ENCODE measurements at regions not wholly inside any gene's neighbourhood (a gene's known extent, or its start where the extent isn't known, plus 50 kb on each side); places are given as distances from the start of the nearest gene placed in this dataset.

DNA sequence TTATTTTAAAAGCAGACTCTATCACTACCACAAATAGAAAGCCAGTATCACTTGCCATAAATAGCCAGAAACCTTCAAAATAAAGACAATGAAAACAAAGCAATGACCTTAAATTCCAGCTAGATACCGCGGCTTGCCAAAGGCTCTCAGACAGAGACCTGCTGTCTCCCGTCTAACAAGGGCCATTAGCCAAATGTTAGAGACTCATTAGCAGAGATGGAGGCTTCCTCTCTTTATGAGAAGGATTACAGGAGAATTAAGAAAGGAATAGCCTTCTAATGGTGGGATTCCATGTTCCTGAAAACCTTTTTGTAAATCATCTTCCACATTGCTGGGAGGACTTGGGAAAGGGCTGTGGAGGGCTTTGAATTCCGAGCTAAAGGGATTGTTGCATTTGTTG lies 206.7 kb downstream of the AACS start:
- no peak for DNase-seq (ENCODE audit: low spot score)

- DNase-seq (ENCODE audit: low spot score): no peak
Measured at GRCh38 chr12:125272383-125272933, 207.2 kb downstream of the AACS start.

- DNase-seq (ENCODE audit: low spot score): no peak
Measured at GRCh38 chr12:125276567-125276966, 211.3 kb downstream of the AACS start.

DNA sequence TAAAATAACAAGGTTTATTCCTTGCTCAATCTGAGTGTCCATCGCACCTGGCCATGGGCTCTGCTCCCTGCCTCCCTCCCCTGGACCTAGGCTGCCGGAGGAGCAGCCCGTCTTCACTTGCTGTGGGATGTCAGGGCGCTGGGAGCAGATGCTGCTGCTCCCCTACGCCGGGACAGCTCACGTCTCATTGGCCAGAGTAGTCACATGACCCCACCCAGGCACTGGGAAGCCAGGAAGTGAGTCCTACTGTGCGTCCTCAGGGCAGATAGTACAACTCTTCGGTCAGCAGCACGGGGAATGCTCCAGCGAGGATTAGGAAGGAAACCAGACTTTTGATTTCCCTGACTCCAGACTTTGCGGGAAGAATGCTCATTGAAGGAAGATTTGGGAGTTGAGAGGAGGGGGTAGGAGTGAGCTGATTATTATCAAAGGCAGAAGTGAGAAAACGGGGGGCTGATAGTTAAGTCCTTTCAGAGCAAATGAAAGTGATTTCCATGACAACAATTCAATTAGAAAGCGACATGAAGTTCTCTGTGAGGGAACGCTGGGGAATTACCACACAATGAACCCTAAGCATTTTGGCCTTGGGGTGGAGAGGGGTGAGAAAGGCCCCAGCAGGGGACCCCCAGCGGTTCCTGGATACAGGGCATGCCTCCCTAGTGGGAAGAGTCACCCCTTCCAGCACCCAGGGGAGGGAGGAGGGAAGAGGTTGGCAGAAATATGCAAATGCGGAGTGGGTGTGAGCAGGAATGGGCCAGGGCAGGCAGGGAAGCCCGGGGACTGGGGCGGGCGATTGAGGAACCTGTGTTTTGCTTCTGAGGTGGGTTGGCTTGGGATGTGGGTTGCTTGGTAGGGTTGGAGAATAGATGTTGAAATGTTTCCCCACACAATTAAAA lies 215.5 kb downstream of the AACS start:
- no peak for DNase-seq (ENCODE audit: low spot score)

- DNase-seq (ENCODE audit: low spot score): no peak
Measured at GRCh38 chr12:125282921-125283320, 217.7 kb downstream of the AACS start.

GRCh38 chr12:125283521-125283920 lies 218.3 kb downstream of the AACS start:
- DNase-seq (ENCODE audit: low spot score): no peak

GRCh38 chr12:125284087-125284486 lies 218.9 kb downstream of the AACS start:
- no peak for DNase-seq (ENCODE audit: low spot score)

DNA sequence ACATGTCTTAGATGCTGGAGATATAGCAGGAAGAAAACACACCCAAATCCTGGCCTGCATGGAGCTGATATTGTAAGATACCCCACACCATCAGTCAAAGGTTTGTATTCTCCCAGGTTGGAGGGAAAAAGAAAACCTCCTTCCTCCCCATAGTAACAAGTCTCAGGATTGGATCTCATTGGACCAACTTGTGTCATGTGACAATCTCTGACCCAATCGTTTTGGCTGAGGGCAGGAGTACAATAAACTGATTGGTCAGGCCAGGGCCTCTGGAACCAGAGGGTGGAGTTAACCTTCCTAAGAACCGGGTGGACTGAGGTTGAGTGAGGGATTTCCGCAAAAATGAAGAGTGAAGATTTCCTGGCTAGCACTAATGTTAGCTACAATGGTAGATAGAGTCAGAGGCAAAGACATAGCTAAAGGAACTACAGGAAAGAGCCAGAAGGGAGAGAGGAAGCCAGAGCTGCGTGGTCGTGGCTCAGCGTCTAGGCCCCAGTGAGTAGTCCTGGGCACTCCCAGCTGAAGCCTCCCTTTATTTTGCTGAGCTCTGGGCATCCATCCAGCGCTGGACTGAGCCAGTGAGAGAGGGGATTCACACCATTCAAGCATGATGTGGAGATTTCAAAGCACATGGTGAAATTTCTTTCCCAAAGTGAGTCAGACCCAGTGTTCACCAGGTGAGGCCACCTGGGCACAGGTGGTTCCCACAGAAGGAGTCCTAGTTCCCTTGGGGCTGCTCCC lies 219.9 kb downstream of the AACS start:
- DNase-seq (ENCODE audit: low spot score): no peak

- no peak for DNase-seq (ENCODE audit: low spot score)
Measured at GRCh38 chr12:125286005-125286727, 220.9 kb downstream of the AACS start.

DNA sequence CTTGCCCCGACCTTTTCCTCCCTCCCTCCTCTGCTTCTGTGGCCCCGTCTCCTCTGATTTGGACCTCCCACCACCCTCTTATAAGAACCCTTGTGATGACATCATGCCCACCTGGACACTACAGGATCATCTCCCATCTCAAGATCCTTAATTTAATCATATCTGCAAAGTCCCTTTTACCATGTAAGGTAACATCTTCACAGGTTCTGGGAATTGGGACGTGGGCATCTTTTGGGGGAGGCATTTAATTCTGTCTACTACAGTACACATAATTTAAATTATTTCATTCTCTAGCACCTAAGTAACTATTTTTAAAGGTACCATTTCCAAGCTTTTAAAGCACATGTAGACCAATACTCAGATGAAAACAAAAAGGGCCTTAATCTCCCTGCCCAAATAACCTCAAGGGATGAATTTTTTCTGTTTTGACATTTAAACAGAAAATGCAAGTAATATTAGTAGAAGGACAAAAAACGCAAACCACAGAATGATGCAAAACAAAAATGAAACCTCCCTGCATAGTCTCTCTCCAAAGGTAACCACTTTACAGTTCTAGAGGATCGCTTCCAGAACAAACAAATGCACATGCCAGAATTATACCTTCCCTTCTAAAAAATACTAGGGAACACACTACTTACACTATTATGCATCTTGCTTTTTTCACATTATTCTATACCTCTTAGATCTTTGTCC lies 222.1 kb downstream of the AACS start:
- no peak for DNase-seq (ENCODE audit: low spot score)

DNA sequence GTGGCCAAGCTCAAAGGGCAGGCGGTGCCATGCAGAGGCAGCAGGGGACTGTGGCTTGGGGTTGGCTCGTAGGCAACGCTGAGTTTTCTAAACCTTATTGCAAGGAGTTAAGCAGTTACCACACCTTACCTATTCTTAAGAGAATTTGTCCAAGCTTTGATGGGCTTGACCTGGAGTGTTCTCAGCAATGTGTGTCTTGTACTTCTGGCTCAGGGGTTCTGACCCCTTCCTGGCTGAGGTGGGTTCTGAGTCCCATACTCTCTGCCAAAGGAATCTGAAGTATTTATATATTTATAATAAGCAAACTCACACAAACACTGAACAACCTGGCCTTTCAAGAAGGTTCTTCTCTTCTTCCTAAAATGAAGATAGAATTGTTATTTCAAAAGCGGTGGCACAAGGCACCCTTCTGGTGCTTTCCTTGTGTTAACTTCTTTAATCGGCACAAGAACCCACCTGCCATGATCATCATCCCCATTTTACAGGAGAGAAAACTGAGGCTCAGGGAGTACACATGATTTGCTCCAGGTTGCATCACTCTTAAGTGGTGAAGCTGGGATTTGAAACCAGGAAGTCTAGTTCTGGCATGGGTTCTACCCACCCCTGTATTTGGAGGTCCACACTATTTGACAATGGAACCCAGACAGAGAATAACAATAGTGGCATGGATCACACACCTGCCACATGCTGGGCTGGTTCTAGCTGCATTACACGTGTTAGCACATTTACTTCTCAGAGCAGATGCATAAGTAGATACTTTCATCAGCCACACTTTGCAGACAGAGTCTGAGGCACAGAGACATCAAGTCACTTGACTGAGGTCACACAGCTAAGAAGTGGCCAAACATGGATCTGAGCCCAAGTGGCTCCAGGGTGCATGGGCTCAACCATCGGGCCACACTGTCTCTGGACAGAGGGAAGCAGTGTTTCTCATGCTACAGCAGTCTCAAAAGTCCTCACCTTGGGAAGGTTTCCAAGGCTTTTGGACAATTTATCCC lies 224.0 kb downstream of the AACS start:
- DNase-seq (ENCODE audit: low spot score): no peak

- no peak for DNase-seq (ENCODE audit: low spot score)
Measured at GRCh38 chr12:125289970-125290369, 224.7 kb downstream of the AACS start.

DNA sequence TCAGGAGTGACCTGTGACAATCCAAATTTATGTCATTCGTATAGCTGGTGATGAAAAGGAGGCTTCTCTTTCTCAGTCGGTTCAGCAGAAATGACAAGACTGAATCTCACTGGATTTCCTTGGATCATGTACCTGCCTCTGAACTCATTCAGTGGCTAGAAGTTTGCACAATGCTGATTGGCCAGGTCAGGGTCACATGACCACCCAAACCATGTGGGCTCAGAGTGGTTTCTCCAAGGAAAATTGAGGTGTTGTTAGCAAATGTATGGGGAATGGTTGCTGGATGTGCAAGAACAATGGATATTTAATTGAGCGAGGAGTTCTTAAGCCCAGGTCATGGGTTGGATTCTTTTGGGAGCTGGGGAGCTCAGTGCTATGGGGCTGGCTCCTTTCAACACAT lies 227.5 kb downstream of the AACS start:
- no peak for DNase-seq (ENCODE audit: low spot score)

DNA sequence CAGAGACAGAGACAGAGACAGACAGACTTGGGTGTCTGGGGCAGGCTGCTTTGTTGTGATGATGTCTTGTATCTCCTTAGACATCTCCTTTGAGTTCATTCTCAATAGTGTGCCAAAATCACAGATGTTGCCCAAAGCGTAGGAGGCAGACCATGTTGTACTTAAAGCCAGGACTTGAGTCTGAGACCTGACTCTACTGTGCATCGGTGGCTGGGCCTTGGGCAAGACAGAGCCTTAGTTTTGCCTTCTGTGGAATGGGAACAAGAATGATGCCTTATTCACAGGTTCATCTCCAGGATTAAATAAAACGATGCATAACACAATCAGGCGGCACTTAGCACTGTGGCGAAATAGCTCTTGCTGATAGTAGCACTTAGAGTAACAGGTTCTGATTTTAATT lies 230.3 kb downstream of the AACS start:
- no peak for DNase-seq (ENCODE audit: low spot score)

DNA sequence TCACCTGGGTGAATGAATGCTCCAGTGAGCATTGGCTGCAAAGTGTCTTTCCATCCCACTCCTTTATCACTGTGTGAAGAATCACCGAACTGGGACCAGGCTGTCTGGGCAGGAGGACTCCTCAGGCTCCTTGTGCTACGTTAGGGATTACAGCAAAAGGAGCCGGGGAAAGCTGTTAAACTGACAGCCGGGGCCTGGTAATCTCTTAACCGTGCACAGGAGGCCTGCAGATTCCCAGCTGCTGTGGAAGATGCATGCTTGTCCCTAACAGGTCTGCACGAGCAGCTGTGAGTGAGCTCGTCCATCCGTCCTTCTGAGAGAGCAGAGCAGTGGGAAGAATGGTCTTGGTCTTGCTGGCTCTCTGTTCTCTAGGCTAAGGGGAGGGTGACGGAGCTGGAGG lies 231.5 kb downstream of the AACS start:
- DNase-seq (ENCODE audit: low spot score): no peak

DNA sequence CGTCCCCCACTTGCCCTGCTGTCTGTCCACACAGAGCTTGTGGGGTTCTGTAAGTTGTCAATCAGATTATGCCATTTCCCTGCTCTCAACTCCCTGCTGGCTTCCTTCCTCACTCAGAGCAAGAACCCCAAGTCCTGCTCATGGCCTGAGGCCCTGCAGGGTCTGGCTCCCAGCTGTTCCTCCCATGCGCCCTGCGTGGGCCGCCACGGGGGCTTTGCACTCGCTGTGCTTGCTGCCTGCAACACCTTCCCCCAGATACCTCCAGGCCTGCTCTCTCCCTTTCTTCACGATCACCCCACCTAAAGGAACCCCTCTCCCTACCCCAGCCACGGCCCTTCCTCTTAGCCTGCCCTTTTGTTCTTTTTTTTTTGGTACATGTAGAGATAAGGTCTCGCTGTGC lies 234.6 kb downstream of the AACS start:
- DNase-seq (ENCODE audit: low spot score): no peak

GRCh38 chr12:125300249-125300648 lies 235.0 kb downstream of the AACS start:
- no peak for DNase-seq (ENCODE audit: low spot score)

DNA sequence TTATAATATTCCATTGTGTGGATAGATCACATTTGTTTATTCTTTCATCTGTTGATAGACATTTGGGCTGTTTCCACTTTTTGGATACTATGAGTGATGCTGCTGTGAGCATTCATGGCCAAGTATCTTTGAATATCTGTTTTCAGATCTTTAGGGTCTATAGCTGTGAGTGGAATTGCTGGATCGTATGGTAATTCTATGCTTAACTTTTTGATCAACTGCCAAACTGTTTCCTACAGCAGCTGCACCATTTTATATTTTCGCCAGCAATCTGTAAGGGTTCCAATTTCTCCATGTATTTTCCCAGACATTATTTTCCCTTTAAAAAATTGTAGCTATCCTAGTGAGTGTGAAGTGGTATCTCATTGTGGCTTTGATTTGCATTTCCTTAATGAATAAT lies 238.1 kb downstream of the AACS start:
- DNase-seq (ENCODE audit: low spot score): no peak

DNA sequence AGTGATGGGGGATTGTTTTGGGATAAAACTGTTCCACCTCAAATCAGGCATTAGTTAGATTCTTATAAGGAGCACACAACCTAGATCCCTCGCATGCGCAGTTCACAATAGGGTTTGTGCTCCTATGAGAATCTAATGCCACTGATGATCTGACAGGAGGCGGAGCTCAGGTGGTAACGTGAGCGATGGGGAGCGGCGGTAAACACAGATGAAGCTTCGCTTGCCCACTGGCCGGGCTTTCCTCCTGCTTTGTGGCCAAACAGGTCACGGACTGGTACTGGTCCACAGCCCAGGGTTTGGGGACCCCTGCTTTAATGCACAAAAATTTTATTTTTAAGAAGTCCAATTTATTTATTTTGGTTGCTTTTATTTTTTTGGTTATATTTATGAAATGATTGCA lies 238.8 kb downstream of the AACS start:
- no peak for DNase-seq (ENCODE audit: low spot score)

GRCh38 chr12:125305231-125305630 lies 240.0 kb downstream of the AACS start:
- no peak for DNase-seq (ENCODE audit: low spot score)
